ENCODE measurements at regions not wholly inside any gene's neighbourhood (a gene's known extent, or its start where the extent isn't known, plus 50 kb on each side); places are given as distances from the start of the nearest gene placed in this dataset.

- CTCF ChIA-PET, result no interaction called here
- H3K9me3 ChIP-seq (ENCODE audit: control extremely low read depth in 1 of 5, control insufficient read depth in 4 of 5, insufficient read depth in 2 of 5, low read depth in 1 of 5, low read length in 4 of 5), result no peaks in the 10 kb centered on the region
Observed at GRCh38 chr18:39991696-39992265, 1963.3 kb upstream of the PIK3C3 start.

GRCh38 chr18:39990540-39990939 lies 1964.5 kb upstream of the PIK3C3 start:
- POLR2A ChIA-PET, result no interaction called here
- H3K4me1 ChIP-seq (ENCODE audit: control extremely low read depth in 1 of 4, control insufficient read depth in 4 of 4, insufficient read depth in 4 of 4, low read length in 3 of 4), result no peaks in the 10 kb centered on the region
- no peak overlapping the region for H3K27ac ChIP-seq (ENCODE audit: insufficient read depth in 1 of 2, low read depth in 1 of 2, low read length in 2 of 2, poor library complexity in 1 of 2, severe bottlenecking in 2 of 2)
- CTCF ChIA-PET, result no interaction called here
- no peak overlapping the region for H3K4me3 ChIP-seq (ENCODE audit: control insufficient read depth in 1 of 7, extremely low read depth in 1 of 7, insufficient read depth in 4 of 7, low read depth in 2 of 7, low read length in 6 of 7)
- no peaks in the 10 kb centered on the region for H3K9me3 ChIP-seq (ENCODE audit: control extremely low read depth in 1 of 5, control insufficient read depth in 4 of 5, insufficient read depth in 2 of 5, low read depth in 1 of 5, low read length in 4 of 5)
- no peaks in the 10 kb centered on the region for H3K36me3 ChIP-seq (ENCODE audit: control insufficient read depth in 4 of 4, insufficient read depth in 4 of 4, low read length in 3 of 4)
- DNase-seq, result no peak
- H3K27me3 ChIP-seq (replicated peaks in 2 of 5; ENCODE audit: control insufficient read depth in 4 of 5, insufficient read depth in 5 of 5, low read length in 4 of 5), result no peaks in the 10 kb centered on the region

More at GRCh38 chr18:39991696-39992265, 1963.3 kb upstream of the PIK3C3 start:
- Histone ChIP-seq H3K4me1 (ENCODE audit: control extremely low read depth in 1 of 4, control insufficient read depth in 4 of 4, insufficient read depth in 4 of 4, low read length in 3 of 4) (no peaks in the 10 kb centered on the region), H3K36me3 (ENCODE audit: control insufficient read depth in 4 of 4, insufficient read depth in 4 of 4, low read length in 3 of 4) (no peaks in the 10 kb centered on the region), H3K27me3 (replicated peaks in 2 of 5; ENCODE audit: control insufficient read depth in 4 of 5, insufficient read depth in 5 of 5, low read length in 4 of 5) (no peaks in the 10 kb centered on the region), H3K4me3 (ENCODE audit: control insufficient read depth in 1 of 7, extremely low read depth in 1 of 7, insufficient read depth in 4 of 7, low read depth in 2 of 7, low read length in 6 of 7) (no peak overlapping the region), H3K27ac (ENCODE audit: insufficient read depth in 1 of 2, low read depth in 1 of 2, low read length in 2 of 2, poor library complexity in 1 of 2, severe bottlenecking in 2 of 2) (no peak overlapping the region)
- DNase-seq, result no peak
- WGBS (ENCODE audit: insufficient coverage), result 100% methylated on average over 4 of the region's 6 CpGs
- POLR2A ChIA-PET, result no interaction called here

- 97% methylated on average over 5 of the region's 9 CpGs for WGBS (ENCODE audit: insufficient coverage)
- H3K27me3 ChIP-seq (replicated peaks in 2 of 5; ENCODE audit: control insufficient read depth in 4 of 5, insufficient read depth in 5 of 5, low read length in 4 of 5), result no peaks in the 10 kb centered on the region
- peaks cover 0 to 2% (median 0%) of the 10 kb centered on the region in 5 experiments for H3K9me3 ChIP-seq (ENCODE audit: control extremely low read depth in 1 of 5, control insufficient read depth in 4 of 5, insufficient read depth in 2 of 5, low read depth in 1 of 5, low read length in 4 of 5)
- H3K36me3 ChIP-seq (ENCODE audit: control insufficient read depth in 4 of 4, insufficient read depth in 4 of 4, low read length in 3 of 4), result no peaks in the 10 kb centered on the region
- POLR2A ChIA-PET, result no interaction called here
- H3K4me1 ChIP-seq (ENCODE audit: control extremely low read depth in 1 of 4, control insufficient read depth in 4 of 4, insufficient read depth in 4 of 4, low read length in 3 of 4), result no peaks in the 10 kb centered on the region
- no peak overlapping the region for H3K27ac ChIP-seq (ENCODE audit: insufficient read depth in 1 of 2, low read depth in 1 of 2, low read length in 2 of 2, poor library complexity in 1 of 2, severe bottlenecking in 2 of 2)
- CTCF ChIA-PET, result no interaction called here
- no peak overlapping the region for H3K4me3 ChIP-seq (ENCODE audit: control insufficient read depth in 1 of 7, extremely low read depth in 1 of 7, insufficient read depth in 4 of 7, low read depth in 2 of 7, low read length in 6 of 7)
- no peak for DNase-seq
Observed at GRCh38 chr18:39976771-39977170, 1978.3 kb upstream of the PIK3C3 start.

- POLR2A ChIA-PET, result no interaction called here
- H3K4me3 ChIP-seq (ENCODE audit: control insufficient read depth in 1 of 7, extremely low read depth in 1 of 7, insufficient read depth in 4 of 7, low read depth in 2 of 7, low read length in 6 of 7), result no peak overlapping the region
- DNase-seq, result no peak
- no peaks in the 10 kb centered on the region for H3K36me3 ChIP-seq (ENCODE audit: control insufficient read depth in 4 of 4, insufficient read depth in 4 of 4, low read length in 3 of 4)
- H3K27ac ChIP-seq (ENCODE audit: insufficient read depth in 1 of 2, low read depth in 1 of 2, low read length in 2 of 2, poor library complexity in 1 of 2, severe bottlenecking in 2 of 2), result no peak overlapping the region
- peaks cover 0 to 2% (median 0%) of the 10 kb centered on the region in 5 experiments for H3K9me3 ChIP-seq (ENCODE audit: control extremely low read depth in 1 of 5, control insufficient read depth in 4 of 5, insufficient read depth in 2 of 5, low read depth in 1 of 5, low read length in 4 of 5)
- CTCF ChIA-PET, result no interaction called here
- H3K4me1 ChIP-seq (ENCODE audit: control extremely low read depth in 1 of 4, control insufficient read depth in 4 of 4, insufficient read depth in 4 of 4, low read length in 3 of 4), result no peaks in the 10 kb centered on the region
- no peaks in the 10 kb centered on the region for H3K27me3 ChIP-seq (replicated peaks in 2 of 5; ENCODE audit: control insufficient read depth in 4 of 5, insufficient read depth in 5 of 5, low read length in 4 of 5)
- WGBS (ENCODE audit: insufficient coverage), result 93% methylated on average over 2 of the region's 3 CpGs
Observed at GRCh38 chr18:39972521-39972920, 1982.5 kb upstream of the PIK3C3 start.

- CTCF ChIA-PET, result no interaction called here
- Histone ChIP-seq H3K27me3 (replicated peaks in 2 of 5; ENCODE audit: control insufficient read depth in 4 of 5, insufficient read depth in 5 of 5, low read length in 4 of 5) (no peaks in the 10 kb centered on the region), H3K27ac (ENCODE audit: insufficient read depth in 1 of 2, low read depth in 1 of 2, low read length in 2 of 2, poor library complexity in 1 of 2, severe bottlenecking in 2 of 2) (no peak overlapping the region), H3K36me3 (ENCODE audit: control insufficient read depth in 4 of 4, insufficient read depth in 4 of 4, low read length in 3 of 4) (no peaks in the 10 kb centered on the region), H3K4me1 (ENCODE audit: control extremely low read depth in 1 of 4, control insufficient read depth in 4 of 4, insufficient read depth in 4 of 4, low read length in 3 of 4) (no peaks in the 10 kb centered on the region), H3K9me3 (ENCODE audit: control extremely low read depth in 1 of 5, control insufficient read depth in 4 of 5, insufficient read depth in 2 of 5, low read depth in 1 of 5, low read length in 4 of 5) (no peaks in the 10 kb centered on the region), H3K4me3 (ENCODE audit: control insufficient read depth in 1 of 7, extremely low read depth in 1 of 7, insufficient read depth in 4 of 7, low read depth in 2 of 7, low read length in 6 of 7) (no peak overlapping the region)
- 82% methylated on average over 2 of the region's 2 CpGs for WGBS (ENCODE audit: insufficient coverage)
- POLR2A ChIA-PET, result no interaction called here
- DNase-seq, result no peak
Observed at GRCh38 chr18:39969803-39970494, 1985.1 kb upstream of the PIK3C3 start.

GRCh38 chr18:39966275-39966674 lies 1988.8 kb upstream of the PIK3C3 start:
- POLR2A ChIA-PET, result no interaction called here
- Histone ChIP-seq H3K4me1 (ENCODE audit: control extremely low read depth in 1 of 4, control insufficient read depth in 4 of 4, insufficient read depth in 4 of 4, low read length in 3 of 4) (no peaks in the 10 kb centered on the region), H3K4me3 (ENCODE audit: control insufficient read depth in 1 of 7, extremely low read depth in 1 of 7, insufficient read depth in 4 of 7, low read depth in 2 of 7, low read length in 6 of 7) (no peak overlapping the region), H3K27me3 (replicated peaks in 2 of 5; ENCODE audit: control insufficient read depth in 4 of 5, insufficient read depth in 5 of 5, low read length in 4 of 5) (no peaks in the 10 kb centered on the region), H3K36me3 (ENCODE audit: control insufficient read depth in 4 of 4, insufficient read depth in 4 of 4, low read length in 3 of 4) (no peaks in the 10 kb centered on the region), H3K27ac (ENCODE audit: insufficient read depth in 1 of 2, low read depth in 1 of 2, low read length in 2 of 2, poor library complexity in 1 of 2, severe bottlenecking in 2 of 2) (no peak overlapping the region), H3K9me3 (ENCODE audit: control extremely low read depth in 1 of 5, control insufficient read depth in 4 of 5, insufficient read depth in 2 of 5, low read depth in 1 of 5, low read length in 4 of 5) (no peaks in the 10 kb centered on the region)
- 100% methylated on average over 1 of the region's 3 CpGs for WGBS (ENCODE audit: insufficient coverage)
- CTCF ChIA-PET, result interaction anchor here (1.2 kb wide), 1 partner anchor 17 kb away, joined by 3 read pairs; no protein-coding TSS in a partner anchor
- DNase-seq, result peak in 2 of 3 donors; percentile 1 to 6

GRCh38 chr18:39962546-39962945 lies 1992.5 kb upstream of the PIK3C3 start:
- no peak for DNase-seq
- POLR2A ChIA-PET, result no interaction called here
- no CpG with 5 or more reads among the region's 2 CpGs for WGBS (ENCODE audit: insufficient coverage)

More at GRCh38 chr18:39962546-39962945, 1992.5 kb upstream of the PIK3C3 start:
- CTCF ChIA-PET, result no interaction called here
- H3K9me3 ChIP-seq (ENCODE audit: control extremely low read depth in 1 of 5, control insufficient read depth in 4 of 5, insufficient read depth in 2 of 5, low read depth in 1 of 5, low read length in 4 of 5), result no peaks in the 10 kb centered on the region
- H3K4me3 ChIP-seq (ENCODE audit: control insufficient read depth in 1 of 7, extremely low read depth in 1 of 7, insufficient read depth in 4 of 7, low read depth in 2 of 7, low read length in 6 of 7), result no peak overlapping the region
- no peaks in the 10 kb centered on the region for H3K27me3 ChIP-seq (replicated peaks in 2 of 5; ENCODE audit: control insufficient read depth in 4 of 5, insufficient read depth in 5 of 5, low read length in 4 of 5)
- no peak overlapping the region for H3K27ac ChIP-seq (ENCODE audit: insufficient read depth in 1 of 2, low read depth in 1 of 2, low read length in 2 of 2, poor library complexity in 1 of 2, severe bottlenecking in 2 of 2)
- H3K4me1 ChIP-seq (ENCODE audit: control extremely low read depth in 1 of 4, control insufficient read depth in 4 of 4, insufficient read depth in 4 of 4, low read length in 3 of 4), result no peaks in the 10 kb centered on the region
- H3K36me3 ChIP-seq (ENCODE audit: control insufficient read depth in 4 of 4, insufficient read depth in 4 of 4, low read length in 3 of 4), result no peaks in the 10 kb centered on the region
